IMR-90 (cell line): ENCODE measurements at regions not wholly inside any gene's neighbourhood (a gene's known extent, or its start where the extent isn't known, plus 50 kb on each side); places are given as distances from the start of the nearest gene placed in this dataset.

ENCODE experiments used
- ATAC-seq: fragments of 200-7000 bp; cut with Tn5 transposase; 2 replicates; pipeline ENCODE4 v1.9.1; 2020; ENCODE audit warnings: low read depth, mild to moderate bottlenecking, moderate library complexity
- BruUV-seq: library from RNA; stranded (reverse); fragments of 400-500 nt; replicated peaks from 2 replicates; lab custom pipeline; 2021; lab: Mats Ljungman, UMichigan
- CTCF ChIA-PET: fragments of 300-600 bp; formaldehyde crosslinking; extraction: SDS; loops from one replicate; lab custom pipeline; 2021; ENCODE audit warnings: antibody characterized with exemption; lab: Yijun Ruan, JAX
- POLR2A ChIA-PET: fragments of 300-600 bp; sonication (Branson Sonifier 250); formaldehyde crosslinking; loops from one replicate; lab custom pipeline; 2022; ENCODE audit warnings: antibody characterized with exemption; ENCODE audit not compliant: unreplicated experiment; lab: Charles Lee
- DNase-seq: peaks from one replicate; pipeline ENCODE4 v3.0.0; 2013
- H2AFZ ChIP-seq: replicated peaks from 2 replicates; pipeline ENCODE3; 2013; ENCODE audit warnings: low read length, mild to moderate bottlenecking; ENCODE audit not compliant: poor library complexity
- H2AK5ac ChIP-seq: 2 replicates; pipeline ENCODE4 v1.6.1; 2013; ENCODE audit warnings: low read depth, low read length, inconsistent platforms
- H2AK9ac ChIP-seq: replicated peaks from 2 replicates; pipeline ENCODE3; 2013; ENCODE audit warnings: mild to moderate bottlenecking, low read depth, low read length, moderate library complexity; ENCODE audit not compliant: poor library complexity
- H2BK120ac ChIP-seq: 2 replicates; pipeline ENCODE4 v1.6.1; 2013; ENCODE audit warnings: low read depth, low read length, inconsistent platforms
- H2BK15ac ChIP-seq: 3 replicates; pipeline ENCODE4 v1.6.1; 2013; ENCODE audit warnings: low read depth, low read length, inconsistent platforms
- H2BK20ac ChIP-seq: 2 replicates; pipeline ENCODE4 v1.6.1; 2013; ENCODE audit warnings: low read depth, mild to moderate bottlenecking, inconsistent platforms, low read length, moderate library complexity
- H2BK5ac ChIP-seq: 2 replicates; pipeline ENCODE4 v1.6.1; 2013; ENCODE audit warnings: mild to moderate bottlenecking, low read depth, low read length, inconsistent platforms; ENCODE audit not compliant: poor library complexity, severe bottlenecking
- H3K14ac ChIP-seq: replicated peaks from 2 replicates; pipeline ENCODE4 v1.6.1; 2013; ENCODE audit warnings: low read depth, low read length, inconsistent platforms
- H3K18ac ChIP-seq: 2 replicates; pipeline ENCODE4 v1.6.1; 2013; ENCODE audit warnings: low read depth, low read length, control low read depth
- H3K23ac ChIP-seq: 2 replicates; pipeline ENCODE4 v1.6.1; 2013; ENCODE audit warnings: low read depth, low read length, inconsistent platforms
- H3K27ac ChIP-seq: 2 replicates; pipeline ENCODE4 v1.5.1; 2013; ENCODE audit warnings: mild to moderate bottlenecking, control low read depth, low read length; ENCODE audit not compliant: insufficient read depth
- H3K27me3 ChIP-seq: 2 replicates; pipeline ENCODE4 v1.6.1; 2013; ENCODE audit warnings: low read length; ENCODE audit not compliant: control insufficient read depth, insufficient read depth
- H3K36me3 ChIP-seq: 2 replicates; pipeline ENCODE4 v1.6.1; 2013; ENCODE audit warnings: low read length, mixed read lengths; ENCODE audit not compliant: control insufficient read depth, insufficient read depth
- H3K4ac ChIP-seq: 2 replicates; pipeline ENCODE4 v1.6.1; 2013; ENCODE audit warnings: low read depth, low read length, inconsistent platforms
- H3K4me1 ChIP-seq: 2 replicates; pipeline ENCODE4 v1.6.1; 2013; ENCODE audit warnings: low read length, mixed read lengths; ENCODE audit not compliant: control insufficient read depth, insufficient read depth
- H3K4me2 ChIP-seq: 2 replicates; pipeline ENCODE4 v1.6.1; 2013; ENCODE audit warnings: low read depth, mild to moderate bottlenecking, control low read depth, low read length, moderate library complexity
- H3K4me3 ChIP-seq: 2 replicates; pipeline ENCODE4 v1.5.1; 2013; ENCODE audit warnings: low read depth, mild to moderate bottlenecking, control low read depth, low read length, moderate library complexity; ENCODE audit not compliant: insufficient read depth
- H3K56ac ChIP-seq: 2 replicates; pipeline ENCODE4 v1.6.1; 2013; ENCODE audit warnings: low read length, inconsistent platforms; ENCODE audit not compliant: insufficient read depth; ENCODE audit errors: extremely low read depth
- H3K79me1 ChIP-seq, 2 experiments: 2 replicates each; pipeline ENCODE4 v1.6.1; 2013; ENCODE audit warnings: low read length in 2 of 2, inconsistent platforms in 1 of 2, low read depth in 1 of 2
- H3K9ac ChIP-seq: 2 replicates; pipeline ENCODE4 v1.6.1; 2013; ENCODE audit warnings: low read depth, low read length, control low read depth
- H3K9me1 ChIP-seq: 2 replicates; pipeline ENCODE4 v1.6.1; 2013; ENCODE audit warnings: low read length, inconsistent platforms; ENCODE audit not compliant: insufficient read depth
- H3K9me3 ChIP-seq: 2 replicates; pipeline ENCODE4 v1.6.1; 2013; ENCODE audit warnings: low read length; ENCODE audit not compliant: control insufficient read depth, insufficient read depth
- H4K20me1 ChIP-seq: 2 replicates; pipeline ENCODE4 v1.6.1; 2013; ENCODE audit warnings: low read length, inconsistent platforms; ENCODE audit not compliant: insufficient read depth
- H4K5ac ChIP-seq: 2 replicates; pipeline ENCODE4 v1.6.1; 2013; ENCODE audit warnings: mild to moderate bottlenecking, low read depth, low read length, control low read depth
- H4K8ac ChIP-seq, 2 experiments: 2 replicates each; pipeline ENCODE4 v1.6.1; 2013; ENCODE audit warnings: low read depth in 2 of 2, low read length in 2 of 2, control low read depth in 1 of 2, inconsistent platforms in 1 of 2
- H4K91ac ChIP-seq: 2 replicates; pipeline ENCODE4 v1.6.1; 2013; ENCODE audit warnings: low read depth, low read length, inconsistent platforms; ENCODE audit not compliant: insufficient read depth
- BHLHE40 ChIP-seq: fragments of 150-350 bp; IDR thresholded peaks from 2 replicates; pipeline ENCODE4 v1.6.1; 2016; ENCODE audit warnings: mild to moderate bottlenecking, low read depth, low read length
- CEBPB ChIP-seq: IDR thresholded peaks from 2 replicates; pipeline ENCODE4 v1.6.1; 2012; ENCODE audit warnings: low read depth, low read length, improper control_type of control experiment
- CHD1 ChIP-seq: IDR thresholded peaks from 2 replicates; pipeline ENCODE4 v1.6.1; 2012; ENCODE audit warnings: low read depth, low read length, improper control_type of control experiment
- CTCF ChIP-seq: conservative IDR thresholded peaks from 2 replicates; pipeline ENCODE4 v1.5.1; 2012; ENCODE audit warnings: mild to moderate bottlenecking, low read depth, low read length, improper control_type of control experiment
- ELK1 ChIP-seq: fragments of 150-350 bp; IDR thresholded peaks from 2 replicates; pipeline ENCODE4 v1.6.1; 2016; ENCODE audit warnings: low read depth, mild to moderate bottlenecking, low read length, moderate library complexity, borderline replicate concordance
- FOS ChIP-seq: fragments of 150-350 bp; IDR thresholded peaks from 2 replicates; pipeline ENCODE4 v1.6.1; 2016; ENCODE audit warnings: low read depth, low read length
- MAFK ChIP-seq: IDR thresholded peaks from 2 replicates; pipeline ENCODE4 v1.6.1; 2012; ENCODE audit warnings: low read depth, low read length, improper control_type of control experiment
- MAZ ChIP-seq: IDR thresholded peaks from 2 replicates; pipeline ENCODE4 v1.6.1; 2012; ENCODE audit warnings: low read depth, mild to moderate bottlenecking, low read length, improper control_type of control experiment, moderate library complexity, borderline replicate concordance
- MXI1 ChIP-seq: IDR thresholded peaks from 2 replicates; pipeline ENCODE4 v1.6.1; 2012; ENCODE audit warnings: low read depth, mild to moderate bottlenecking, low read length, moderate library complexity, borderline replicate concordance
- NFE2L2 ChIP-seq: fragments of 150-350 bp; IDR thresholded peaks from 2 replicates; pipeline ENCODE4 v1.6.1; 2016; ENCODE audit warnings: low read depth, mild to moderate bottlenecking, low read length
- POLR2A ChIP-seq: IDR thresholded peaks from 2 replicates; pipeline ENCODE4 v1.6.1; 2012; ENCODE audit warnings: mild to moderate bottlenecking, low read depth, low read length
- RAD21 ChIP-seq: IDR thresholded peaks from 2 replicates; pipeline ENCODE4 v1.6.1; 2012; ENCODE audit warnings: low read length, improper control_type of control experiment
- RCOR1 ChIP-seq: IDR thresholded peaks from 2 replicates; pipeline ENCODE4 v1.6.1; 2012; ENCODE audit warnings: mild to moderate bottlenecking, low read length, improper control_type of control experiment; ENCODE audit not compliant: insufficient replicate concordance
- RFX5 ChIP-seq: IDR thresholded peaks from 2 replicates; pipeline ENCODE4 v1.8.0; 2012; ENCODE audit warnings: low read depth, mild to moderate bottlenecking, low read length, moderate library complexity
- SMC3 ChIP-seq: fragments of 150-350 bp; IDR thresholded peaks from 2 replicates; pipeline ENCODE4 v1.6.1; 2016; ENCODE audit warnings: low read depth, mild to moderate bottlenecking, antibody characterized with exemption, low read length, moderate library complexity
- USF2 ChIP-seq: fragments of 150-350 bp; IDR thresholded peaks from 2 replicates; pipeline ENCODE4 v1.6.1; 2017; ENCODE audit warnings: mild to moderate bottlenecking, antibody characterized with exemption, low read length, low read depth
- WGBS, 2 experiments: methylation state at CpG; one replicate each; pipeline versions ENCODE4 v1.1.5 to v1.1.7; 2013; ENCODE audit warnings: missing lambda C conversion rate in 2 of 2; ENCODE audit not compliant: insufficient read length in 1 of 2; ENCODE audit errors: extremely low coverage in 2 of 2; 5-methylcytosine and 5-hydroxymethylcytosine counted together
- dilution Hi-C: fragments of 300-500 bp; cut with HindIII; formaldehyde crosslinking; loops from one replicate; pipeline ENCODE4 v1.14.3; 2018; ENCODE audit warnings: low sequenced_read_pairs; ENCODE audit not compliant: unreplicated experiment
- in situ Hi-C: fragments of 300-500 bp; cut with MboI; formaldehyde crosslinking; loops from 3 replicates; pipeline ENCODE4 v1.14.3; 2019; ENCODE audit warnings: low sequenced_read_pairs, inconsistent platforms, mixed read lengths
- intact Hi-C: fragments of 100-400 bp; cut with micrococcal nuclease; formaldehyde crosslinking; loops from 2 replicates; pipeline ENCODE4 v1.10.0; 2022

- H4K91ac ChIP-seq, result no peak overlapping the region
- no peaks in the 10 kb centered on the region for H3K9me3 ChIP-seq
- H3K18ac ChIP-seq, result no peak overlapping the region; the same call in 1 of the 2 replicates
- H3K4me2 ChIP-seq, result no peak overlapping the region
- ChIA-PET POLR2A (no interaction called here), CTCF (interaction anchor here (0.7 kb wide), 1 partner anchor 41 kb away, joined by 3 read pairs; no protein-coding TSS in a partner anchor)
- H3K56ac ChIP-seq, result no peak overlapping the region
- in situ Hi-C loops (no loop called here), intact Hi-C loops (no loop called here), dilution Hi-C loops (no loop called here)
- H4K8ac ChIP-seq, result no peak overlapping the region
- TF ChIP-seq USF2, result no peak
- no peak for TF ChIP-seq MAFK
- no peak for TF ChIP-seq CEBPB
- TF ChIP-seq FOS, result no peak
- TF ChIP-seq POLR2A, result no peak
- no peak for TF ChIP-seq RCOR1
- no peak for TF ChIP-seq SMC3
- no peak for TF ChIP-seq MAZ
- no peak for TF ChIP-seq CTCF
- no peak for TF ChIP-seq NFE2L2
- no peak for TF ChIP-seq RFX5
- TF ChIP-seq ELK1, result no peak
- no peak for TF ChIP-seq CHD1
- no peak for TF ChIP-seq MXI1
- no peak for TF ChIP-seq RAD21
- TF ChIP-seq BHLHE40, result no peak
- H3K4ac ChIP-seq, result no peak overlapping the region
- no peak overlapping the region for H2BK20ac ChIP-seq
- H3K4me1 ChIP-seq, result peaks cover 1% of the 10 kb centered on the region; the same call in 1 of the 2 replicates
- H2AK5ac ChIP-seq, result no peak overlapping the region
- no TSS peak for BruUV-seq
- H2BK15ac ChIP-seq, result no peak overlapping the region
- DNase-seq (no peak), ATAC-seq (no peak)
- H3K9me1 ChIP-seq, result no peaks in the 10 kb centered on the region
- no peak overlapping the region for H2AK9ac ChIP-seq
- H4K5ac ChIP-seq, result no peak overlapping the region
- no peaks in the 10 kb centered on the region for H3K36me3 ChIP-seq
- H3K9ac ChIP-seq, result no peak overlapping the region
- H2BK120ac ChIP-seq, result no peak overlapping the region
- no peak overlapping the region for H3K4me3 ChIP-seq
- H3K27ac ChIP-seq, result no peak overlapping the region
- H3K79me1 ChIP-seq, result no peaks in the 10 kb centered on the region
- H2AFZ ChIP-seq, result no peak overlapping the region
- WGBS, 2 experiments, result no CpG with 5 or more reads among the region's 5 CpGs
- H3K27me3 ChIP-seq, result peaks cover 2% of the 10 kb centered on the region; the same call in 1 of the 2 replicates
- no peak overlapping the region for H2BK5ac ChIP-seq
- H3K14ac ChIP-seq, result no peak overlapping the region
- no peaks in the 10 kb centered on the region for H4K20me1 ChIP-seq
- no peak overlapping the region for H3K23ac ChIP-seq
Observed at GRCh38 chr7:25842201-25842733, 309.7 kb upstream of the NFE2L3 start.
